Thyroid gland (tissue), 4 donors: ENCODE measurements at regions not wholly inside any gene's neighbourhood (a gene's known extent, or its start where the extent isn't known, plus 50 kb on each side); places are given as distances from the start of the nearest gene placed in this dataset.

ENCODE experiments used
- POLR2A ChIP-seq, 2 donors: fragments of 450-650 bp; IDR thresholded peaks; one replicate each; pipeline ENCODE4 v1.6.1; 2017; ENCODE audit warnings: antibody characterized with exemption in 2 of 2, mild to moderate bottlenecking in 2 of 2, moderate library complexity in 1 of 2
- TF ChIP-seq, protein P1 (sequence below), 6 experiments: fragments of 200-600 bp in 3 of 6; fragments of 450-650 bp in 3 of 6; sonication (generic) in 3 of 6; IDR thresholded peaks; one replicate each; pipeline ENCODE4 v1.5.1; 2016 to 2019; ENCODE audit warnings: antibody characterized with exemption in 6 of 6, mild to moderate bottlenecking in 2 of 6, inconsistent platforms in 1 of 6, moderate library complexity in 1 of 6

DNA sequence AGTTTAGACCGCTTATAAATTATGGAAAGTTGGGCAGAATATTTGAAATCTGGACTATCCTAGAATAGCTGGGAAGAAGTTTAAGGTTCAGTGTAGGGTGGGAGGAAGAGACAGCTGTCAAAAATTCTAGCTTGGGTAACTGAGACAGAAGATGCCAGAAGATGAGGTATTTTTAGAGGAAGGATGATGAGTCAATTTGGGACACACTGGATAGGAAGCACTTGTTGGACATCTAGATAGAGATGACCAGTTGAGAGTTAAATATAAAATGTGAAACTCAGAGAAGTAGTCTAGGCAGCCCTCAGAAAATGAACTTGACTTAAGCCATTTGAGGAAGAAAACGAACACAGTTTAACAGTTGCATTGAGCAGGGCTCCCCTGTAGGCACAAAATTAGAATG, 137.9 kb upstream of the MAP9 start:
- TF ChIP-seq, protein P1, sequence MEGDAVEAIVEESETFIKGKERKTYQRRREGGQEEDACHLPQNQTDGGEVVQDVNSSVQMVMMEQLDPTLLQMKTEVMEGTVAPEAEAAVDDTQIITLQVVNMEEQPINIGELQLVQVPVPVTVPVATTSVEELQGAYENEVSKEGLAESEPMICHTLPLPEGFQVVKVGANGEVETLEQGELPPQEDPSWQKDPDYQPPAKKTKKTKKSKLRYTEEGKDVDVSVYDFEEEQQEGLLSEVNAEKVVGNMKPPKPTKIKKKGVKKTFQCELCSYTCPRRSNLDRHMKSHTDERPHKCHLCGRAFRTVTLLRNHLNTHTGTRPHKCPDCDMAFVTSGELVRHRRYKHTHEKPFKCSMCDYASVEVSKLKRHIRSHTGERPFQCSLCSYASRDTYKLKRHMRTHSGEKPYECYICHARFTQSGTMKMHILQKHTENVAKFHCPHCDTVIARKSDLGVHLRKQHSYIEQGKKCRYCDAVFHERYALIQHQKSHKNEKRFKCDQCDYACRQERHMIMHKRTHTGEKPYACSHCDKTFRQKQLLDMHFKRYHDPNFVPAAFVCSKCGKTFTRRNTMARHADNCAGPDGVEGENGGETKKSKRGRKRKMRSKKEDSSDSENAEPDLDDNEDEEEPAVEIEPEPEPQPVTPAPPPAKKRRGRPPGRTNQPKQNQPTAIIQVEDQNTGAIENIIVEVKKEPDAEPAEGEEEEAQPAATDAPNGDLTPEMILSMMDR (IDR thresholded peaks at IDR 0.05) = no peak
- no peak for TF ChIP-seq POLR2A (IDR thresholded peaks at IDR 0.05)
